WTC11 (cell line): ENCODE measurements at regions not wholly inside any gene's neighbourhood (a gene's known extent, or its start where the extent isn't known, plus 50 kb on each side); places are given as distances from the start of the nearest gene placed in this dataset.

Experiments used
- CTCF ChIP-seq: fragments of 200-600 bp; IDR thresholded peaks from 2 replicates; pipeline ENCODE4 v1.8.0; 2022; ENCODE audit warnings: antibody characterized with exemption
- E2F5 ChIP-seq: sonication (generic); formaldehyde crosslinking; IDR thresholded peaks from 2 replicates; pipeline ENCODE4 v1.8.1; 2022; ENCODE audit warnings: mild to moderate bottlenecking, moderate library complexity, missing genetic modification reagents

- TF ChIP-seq CTCF (no peak), E2F5 (CRISPR knock-in tag) (no peak)
Observed at GRCh38 chrX:123085311-123085940, 98.7 kb upstream of the GRIA3 start.
